ENCODE measurements at regions not wholly inside any gene's neighbourhood (a gene's known extent, or its start where the extent isn't known, plus 50 kb on each side); places are given as distances from the start of the nearest gene placed in this dataset.
"Not testable (repeated sequence)": the region's sequence is repeated elsewhere in the genome, so short reads cannot be mapped to it uniquely, and the experiment has no call there.

- H3K27me3 Mint-ChIP-seq (ENCODE audit: low read depth): peaks cover 6% of the 10 kb centered on the region
Measured at GRCh38 chr12:85461127-85461526, 181.1 kb downstream of the ALX1 start.

GRCh38 chr12:85462888-85463287, 182.9 kb downstream of the ALX1 start:
- no peaks in the 10 kb centered on the region for H3K9me3 Mint-ChIP-seq (ENCODE audit: low read depth)
- H3K36me3 Mint-ChIP-seq (ENCODE audit: low read depth): no peaks in the 10 kb centered on the region
- no peak overlapping the region for H3K4me3 Mint-ChIP-seq (ENCODE audit: unreplicated experiment)
- H3K27ac Mint-ChIP-seq (ENCODE audit: unreplicated experiment): no peak overlapping the region
- H3K4me1 Mint-ChIP-seq (ENCODE audit: low read depth): no peaks in the 10 kb centered on the region
- DNase-seq (ENCODE audit: low spot score): no peak
- peaks cover 10% of the 10 kb centered on the region for H3K27me3 Mint-ChIP-seq (ENCODE audit: low read depth)
- TF ChIP-seq CTCF (IDR thresholded peaks at IDR 0.05): no peak

More at GRCh38 chr12:85461127-85461526, 181.1 kb downstream of the ALX1 start:
- no peaks in the 10 kb centered on the region for H3K36me3 Mint-ChIP-seq (ENCODE audit: low read depth)
- DNase-seq (ENCODE audit: low spot score): no peak
- TF ChIP-seq CTCF (IDR thresholded peaks at IDR 0.05): no peak
- H3K9me3 Mint-ChIP-seq (ENCODE audit: low read depth): no peaks in the 10 kb centered on the region
- no peak overlapping the region for H3K27ac Mint-ChIP-seq (ENCODE audit: unreplicated experiment)
- H3K4me3 Mint-ChIP-seq (ENCODE audit: unreplicated experiment): no peak overlapping the region
- H3K4me1 Mint-ChIP-seq (ENCODE audit: low read depth): no peaks in the 10 kb centered on the region

GRCh38 chr12:85466890-85467289, 186.9 kb downstream of the ALX1 start:
- Mint-ChIP-seq H3K9me3 (ENCODE audit: low read depth) (peaks cover 13% of the 10 kb centered on the region), H3K27ac (ENCODE audit: unreplicated experiment) (no peak overlapping the region), H3K4me3 (ENCODE audit: unreplicated experiment) (no peak overlapping the region), H3K27me3 (ENCODE audit: low read depth) (peaks cover 16% of the 10 kb centered on the region), H3K36me3 (ENCODE audit: low read depth) (no peaks in the 10 kb centered on the region), H3K4me1 (ENCODE audit: low read depth) (peaks cover 8% of the 10 kb centered on the region)
- no peak for TF ChIP-seq CTCF (IDR thresholded peaks at IDR 0.05)
- no peak for DNase-seq (ENCODE audit: low spot score)

GRCh38 chr12:85468356-85469157, 188.5 kb downstream of the ALX1 start:
- peak overlapping the region; percentile 66 for H3K4me3 Mint-ChIP-seq (ENCODE audit: unreplicated experiment)
- peaks cover 27% of the 10 kb centered on the region for H3K27me3 Mint-ChIP-seq (ENCODE audit: low read depth)
- peaks cover 13% of the 10 kb centered on the region for H3K9me3 Mint-ChIP-seq (ENCODE audit: low read depth)
- H3K27ac Mint-ChIP-seq (ENCODE audit: unreplicated experiment): no peak overlapping the region
- no peaks in the 10 kb centered on the region for H3K36me3 Mint-ChIP-seq (ENCODE audit: low read depth)
- peak; percentile 90 for TF ChIP-seq CTCF (IDR thresholded peaks at IDR 0.05)
- peaks cover 8% of the 10 kb centered on the region for H3K4me1 Mint-ChIP-seq (ENCODE audit: low read depth)
- DNase-seq (ENCODE audit: low spot score): no peak

- not testable (repeated sequence) for H3K36me3 Mint-ChIP-seq (ENCODE audit: low read depth); H3K27ac Mint-ChIP-seq (ENCODE audit: unreplicated experiment); DNase-seq (ENCODE audit: low spot score); H3K4me1 Mint-ChIP-seq (ENCODE audit: low read depth)
- H3K9me3 Mint-ChIP-seq (ENCODE audit: low read depth): peaks cover 13% of the 10 kb centered on the region
- peak overlapping the region; percentile 66 for H3K4me3 Mint-ChIP-seq (ENCODE audit: unreplicated experiment)
- peaks cover 26% of the 10 kb centered on the region for H3K27me3 Mint-ChIP-seq (ENCODE audit: low read depth)
Measured at GRCh38 chr12:85469158-85470086, 189.4 kb downstream of the ALX1 start.

GRCh38 chr12:85475277-85475676, 195.3 kb downstream of the ALX1 start:
- not testable (repeated sequence) for H3K4me3 Mint-ChIP-seq (ENCODE audit: unreplicated experiment); DNase-seq (ENCODE audit: low spot score); H3K27ac Mint-ChIP-seq (ENCODE audit: unreplicated experiment); H3K36me3 Mint-ChIP-seq (ENCODE audit: low read depth); H3K4me1 Mint-ChIP-seq (ENCODE audit: low read depth)
- Mint-ChIP-seq H3K27me3 (ENCODE audit: low read depth) (peaks cover 36% of the 10 kb centered on the region), H3K9me3 (ENCODE audit: low read depth) (peaks cover 13% of the 10 kb centered on the region)

Measured in chondrocyte (in vitro differentiated cells).